Fibroblast of peridontal ligament (primary cell): ENCODE measurements at regions not wholly inside any gene's neighbourhood (a gene's known extent, or its start where the extent isn't known, plus 50 kb on each side); places are given as distances from the start of the nearest gene placed in this dataset.
"Not testable (repeated sequence)": the region's sequence is repeated elsewhere in the genome, so short reads cannot be mapped to it uniquely, and the experiment has no call there.

Experiments
- DNase-seq: peaks from one replicate; pipeline ENCODE4 v3.0.0-alpha.2; 2010; ENCODE audit errors: extremely low read depth

- DNase-seq, result peak; percentile 24
These were observed 129.9 kb upstream of the TFPI start for GRCh38 chr2:187684174-187684573.

GRCh38 chr2:187686416-187687024, 132.3 kb upstream of the TFPI start:
- DNase-seq, result no peak

- DNase-seq, result no peak
These were observed 133.3 kb upstream of the TFPI start for GRCh38 chr2:187687585-187687984.

- peak; percentile 50 for DNase-seq
These were observed 135.1 kb upstream of the TFPI start for GRCh38 chr2:187689372-187689771.

- DNase-seq, result no peak
These were observed 139.7 kb upstream of the TFPI start for GRCh38 chr2:187693923-187694322.

GRCh38 chr2:187696644-187697043, 142.4 kb upstream of the TFPI start:
- DNase-seq, result not testable (repeated sequence)

GRCh38 chr2:187698374-187699110, 144.3 kb upstream of the TFPI start:
- peak; percentile 64 for DNase-seq

- DNase-seq, result no peak
These were observed 147.9 kb upstream of the TFPI start for GRCh38 chr2:187702157-187702556.

- no peak for DNase-seq
These were observed 154.0 kb upstream of the TFPI start for GRCh38 chr2:187708272-187708671.

GRCh38 chr2:187709065-187709464, 154.8 kb upstream of the TFPI start:
- no peak for DNase-seq

- DNase-seq, result peak; percentile 7
These were observed 156.7 kb upstream of the TFPI start for GRCh38 chr2:187710791-187711521.

- no peak for DNase-seq
These were observed 161.4 kb upstream of the TFPI start for GRCh38 chr2:187715590-187715989.

- no peak for DNase-seq
These were observed 162.1 kb upstream of the TFPI start for GRCh38 chr2:187716301-187716700.

- no peak for DNase-seq
These were observed 163.9 kb upstream of the TFPI start for GRCh38 chr2:187718092-187718491.

- DNase-seq, result no peak
These were observed 165.3 kb upstream of the TFPI start for GRCh38 chr2:187719510-187719909.

GRCh38 chr2:187748958-187749357, 194.7 kb upstream of the TFPI start:
- DNase-seq, result no peak

- no peak for DNase-seq
These were observed 195.7 kb upstream of the TFPI start for GRCh38 chr2:187749804-187750431.

GRCh38 chr2:187768995-187769394, 214.8 kb upstream of the TFPI start:
- no peak for DNase-seq

GRCh38 chr2:187769437-187769836, 215.2 kb upstream of the TFPI start:
- DNase-seq, result no peak

- DNase-seq, result peak; percentile 62
These were observed 220.4 kb upstream of the TFPI start for GRCh38 chr2:187774551-187775071.

GRCh38 chr2:187775196-187775595, 221.0 kb upstream of the TFPI start:
- no peak for DNase-seq

GRCh38 chr2:187775651-187776050, 221.4 kb upstream of the TFPI start:
- no peak for DNase-seq
